IPS-18c (cell line): ENCODE measurements at regions not wholly inside any gene's neighbourhood (a gene's known extent, or its start where the extent isn't known, plus 50 kb on each side); places are given as distances from the start of the nearest gene placed in this dataset.
"Not testable (repeated sequence)": the region's sequence is repeated elsewhere in the genome, so short reads cannot be mapped to it uniquely, and the experiment has no call there.

Experiments
- H3K4me3 ChIP-seq: 2 replicates; pipeline ENCODE4 v1.7.0; 2013; ENCODE audit warnings: low read depth, mild to moderate bottlenecking, low read length, moderate library complexity; ENCODE audit not compliant: insufficient read depth
- H3K9me3 ChIP-seq: one replicate; pipeline ENCODE4 v1.6.1; 2013; ENCODE audit warnings: mild to moderate bottlenecking, low read length, moderate library complexity; ENCODE audit not compliant: control insufficient read depth, insufficient read depth

DNA sequence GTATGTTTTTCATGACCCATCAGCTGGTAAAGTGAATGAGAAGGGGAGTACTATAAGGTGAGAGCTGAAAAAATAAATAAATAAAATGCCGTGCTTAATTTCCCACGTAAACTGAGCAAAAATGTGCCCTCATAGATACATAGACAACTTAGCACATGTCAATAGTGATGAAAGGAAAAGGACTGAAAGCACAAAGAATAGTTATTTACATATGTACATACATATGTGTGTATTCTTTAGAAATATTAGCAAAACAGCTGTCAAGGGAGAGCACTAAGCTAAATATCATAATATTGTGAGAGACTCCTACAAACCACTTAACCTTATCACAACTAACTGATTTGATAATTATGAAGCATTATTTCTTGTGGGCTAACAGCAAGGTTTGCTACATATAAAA, 213.6 kb upstream of the FTMT start:
- H3K4me3 ChIP-seq, result no peak overlapping the region

DNA sequence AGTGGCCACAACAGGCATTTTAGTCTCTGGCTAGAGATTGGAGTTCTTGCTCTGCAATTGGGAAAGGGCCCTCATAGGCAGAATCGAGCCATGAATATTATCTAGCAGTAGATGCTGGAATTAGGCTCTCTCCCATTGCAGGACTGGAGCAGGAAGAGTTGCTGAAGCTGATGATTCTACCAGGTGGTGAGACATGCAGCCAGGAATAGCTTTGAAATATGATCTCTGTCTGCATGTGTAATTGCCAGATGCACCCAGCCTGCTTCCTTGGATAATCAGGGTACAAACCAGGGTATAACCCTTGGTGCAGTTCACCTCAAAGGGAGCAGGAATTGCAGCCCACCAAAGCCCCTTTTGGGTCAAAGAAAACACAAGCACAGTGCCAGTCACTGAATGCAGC, 211.4 kb upstream of the FTMT start:
- Histone ChIP-seq H3K9me3 (no peaks in the 10 kb centered on the region), H3K4me3 (no peak overlapping the region)

More for the DNA sequence above, 213.6 kb upstream of the FTMT start:
- no peaks in the 10 kb centered on the region for H3K9me3 ChIP-seq

DNA sequence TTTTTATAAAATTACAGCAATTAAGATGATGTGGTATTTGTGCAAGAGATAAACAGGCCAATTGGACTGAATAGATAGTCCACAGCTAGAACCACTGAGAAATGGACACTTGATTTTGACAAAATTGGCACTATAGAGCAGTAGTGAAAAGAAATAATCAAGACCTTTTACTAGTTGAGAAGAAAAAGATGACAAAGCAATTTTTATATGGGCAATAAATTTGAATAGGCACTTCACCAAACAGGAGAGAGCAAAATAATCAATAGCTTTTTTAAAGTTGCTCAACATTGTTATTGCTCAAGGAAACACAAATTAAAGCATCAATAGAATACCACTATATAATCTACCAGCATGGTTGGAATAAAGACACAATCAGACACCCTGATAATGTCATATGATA, 193.5 kb upstream of the FTMT start:
- Histone ChIP-seq H3K4me3 (no peak overlapping the region), H3K9me3 (no peaks in the 10 kb centered on the region)

DNA sequence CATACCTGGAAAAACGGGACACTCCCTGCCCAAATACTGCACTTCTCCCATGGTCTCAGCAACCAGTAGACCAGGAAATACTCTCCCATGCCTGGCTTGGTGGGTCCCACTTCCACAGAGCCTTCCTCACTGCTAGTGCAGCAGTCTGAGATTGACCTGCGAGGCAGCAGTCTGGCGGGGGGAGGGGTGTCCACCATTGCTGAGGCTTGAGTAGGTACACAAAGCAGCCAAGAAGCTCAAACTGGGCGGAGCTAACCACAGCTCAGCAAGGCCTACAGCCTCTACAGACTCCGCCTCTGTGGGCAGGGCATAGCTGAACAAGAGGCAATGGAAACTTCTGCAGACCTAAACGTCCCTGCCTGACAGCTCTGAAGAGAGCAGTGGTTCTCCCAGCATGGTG, 191.5 kb upstream of the FTMT start:
- Histone ChIP-seq H3K9me3 (no peaks in the 10 kb centered on the region), H3K4me3 (no peak overlapping the region)

DNA sequence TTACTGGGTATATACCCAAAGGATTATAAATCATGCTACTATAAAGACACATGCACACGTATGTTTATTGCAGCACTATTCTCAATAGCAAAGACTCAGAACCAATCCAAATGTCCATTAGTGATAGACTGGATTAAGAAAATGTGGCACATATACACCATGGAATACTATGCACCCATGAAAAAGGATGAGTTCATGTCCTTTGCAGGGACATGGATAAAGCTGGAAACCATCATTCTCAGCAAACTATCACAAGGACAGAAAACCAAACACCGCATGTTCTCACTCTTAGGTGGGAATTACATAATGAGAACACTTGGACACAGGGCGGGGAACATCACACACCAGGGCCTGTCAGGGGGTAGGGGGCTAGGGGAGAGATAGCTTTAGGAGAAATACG, 186.1 kb upstream of the FTMT start:
- H3K9me3 ChIP-seq, H3K4me3 ChIP-seq: not testable (repeated sequence)

DNA sequence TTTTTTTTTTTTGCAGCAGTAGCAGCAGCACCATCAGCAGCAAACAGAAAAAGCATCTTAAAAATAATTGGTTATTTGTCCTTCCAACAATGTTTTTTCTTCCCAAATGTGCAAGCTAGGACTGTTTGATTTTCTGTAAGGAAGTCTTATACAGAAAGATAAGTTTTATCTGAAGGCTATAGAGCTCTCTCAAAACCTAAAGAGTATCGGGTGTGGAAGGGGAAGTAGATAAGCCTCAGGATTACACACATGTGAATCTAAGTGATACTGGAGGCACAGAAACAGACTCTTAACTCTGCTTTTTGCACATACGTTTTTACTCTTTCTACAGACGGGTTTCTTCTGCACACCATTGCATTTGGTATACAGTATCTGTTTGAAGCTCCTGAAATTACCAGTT, 184.4 kb upstream of the FTMT start:
- Histone ChIP-seq H3K4me3 (no peak overlapping the region), H3K9me3 (no peaks in the 10 kb centered on the region)

DNA sequence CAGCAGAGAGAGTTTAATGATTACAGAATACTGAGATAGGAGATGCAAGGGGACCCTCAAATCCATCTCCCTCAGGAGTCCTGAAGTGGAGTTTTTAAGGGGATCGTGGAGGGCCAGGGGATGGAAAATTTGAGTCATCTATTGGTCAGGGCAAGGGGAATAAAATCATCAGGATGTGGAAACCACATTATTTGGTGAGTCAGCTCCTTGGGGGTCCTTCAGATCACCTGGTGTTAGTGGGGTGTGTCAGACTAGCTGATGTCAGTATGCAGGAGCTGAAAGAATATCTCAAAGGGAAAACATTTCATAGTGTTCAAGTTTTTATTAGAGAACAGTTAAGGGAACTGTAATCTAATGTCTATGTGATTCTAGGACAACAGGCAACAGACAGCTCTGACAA, 183.0 kb upstream of the FTMT start:
- H3K4me3 ChIP-seq, result no peak overlapping the region
- no peaks in the 10 kb centered on the region for H3K9me3 ChIP-seq

DNA sequence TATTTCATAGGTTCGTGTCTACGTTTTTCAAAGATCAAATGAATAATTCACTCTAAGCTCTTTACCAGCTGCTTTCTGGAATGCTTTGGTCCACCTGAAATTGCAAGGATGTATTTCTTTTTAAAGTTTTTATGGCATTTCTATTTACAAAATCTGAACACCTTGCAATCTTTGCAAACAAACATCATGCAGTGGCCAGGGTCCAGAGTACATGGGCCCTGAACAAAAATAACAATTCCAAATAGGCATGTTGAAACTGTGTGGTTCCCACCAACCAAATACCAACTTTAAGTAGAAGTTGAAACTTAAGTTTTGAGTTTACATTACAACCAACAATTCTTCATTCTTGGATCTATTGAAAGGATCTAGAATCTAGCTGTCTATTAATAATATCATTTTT, 180.1 kb upstream of the FTMT start:
- no peak overlapping the region for H3K4me3 ChIP-seq
- H3K9me3 ChIP-seq, result no peaks in the 10 kb centered on the region

DNA sequence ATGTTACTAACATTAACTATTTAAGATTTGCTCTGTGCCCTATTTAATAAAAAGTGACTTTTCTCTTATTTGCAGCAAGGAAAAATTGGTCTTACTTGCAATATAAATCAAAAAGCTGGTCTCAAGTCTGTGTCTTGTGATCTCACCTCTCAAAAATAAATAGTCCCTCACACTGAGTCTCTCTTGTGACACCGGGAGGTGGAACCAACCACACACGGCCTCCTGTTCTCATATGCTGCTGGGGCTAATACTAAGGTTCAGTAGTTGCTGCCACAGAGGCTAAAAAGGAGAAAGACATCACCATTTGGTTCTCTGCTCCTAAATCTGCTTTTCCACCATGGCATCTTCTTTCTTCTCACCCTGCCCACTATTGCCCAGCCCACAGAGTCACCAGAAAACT, 175.8 kb upstream of the FTMT start:
- Histone ChIP-seq H3K4me3 (no peak overlapping the region), H3K9me3 (no peaks in the 10 kb centered on the region)

DNA sequence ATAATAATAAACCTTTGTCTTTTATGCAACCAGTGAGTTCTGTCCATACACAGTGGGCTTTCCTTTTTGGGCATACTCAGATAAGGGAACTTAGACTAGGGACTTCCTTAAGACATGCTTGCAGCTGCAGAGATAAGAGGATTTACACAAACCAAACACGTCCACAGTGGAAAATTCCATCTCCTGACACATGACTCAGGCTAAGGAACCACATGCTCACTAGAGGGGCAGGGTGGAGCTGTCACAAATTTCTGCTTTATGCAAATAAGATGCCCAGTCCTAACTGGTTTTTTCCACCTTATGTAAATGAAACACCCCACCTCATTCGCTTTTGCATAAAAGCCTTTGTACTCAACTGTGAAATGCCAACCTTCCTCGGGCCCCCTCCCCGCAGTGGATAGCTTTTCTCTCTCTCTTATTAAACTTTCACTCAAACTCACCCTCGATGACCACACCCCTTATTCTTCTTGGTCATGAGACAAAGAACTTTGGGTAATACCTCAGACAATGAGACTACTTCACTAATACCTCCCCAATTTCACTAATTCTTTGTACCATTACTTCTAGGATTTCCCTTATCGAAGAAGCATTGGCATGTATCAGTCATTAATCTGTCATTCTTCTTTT, 170.3 kb upstream of the FTMT start:
- Histone ChIP-seq H3K9me3 (no peaks in the 10 kb centered on the region), H3K4me3 (no peak overlapping the region)

DNA sequence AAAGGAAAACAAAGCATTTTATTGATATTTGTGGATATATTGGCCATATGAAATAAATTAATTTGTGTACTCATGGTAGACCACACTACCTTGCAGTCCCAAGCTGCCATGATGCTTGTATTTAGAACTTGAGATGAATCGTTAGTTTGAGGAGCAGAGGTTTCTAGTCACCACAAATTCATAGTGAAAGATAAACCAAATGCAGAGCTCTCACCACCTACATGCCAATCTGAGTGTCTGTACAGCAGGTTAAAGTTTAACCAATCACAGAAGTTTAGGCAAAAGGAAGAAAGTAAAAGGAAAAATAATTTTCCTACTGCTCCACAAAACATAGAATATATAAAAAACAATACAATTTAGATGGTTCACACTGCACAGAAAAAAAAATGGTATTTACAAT, 163.6 kb upstream of the FTMT start:
- Histone ChIP-seq H3K9me3 (no peaks in the 10 kb centered on the region), H3K4me3 (no peak overlapping the region)

DNA sequence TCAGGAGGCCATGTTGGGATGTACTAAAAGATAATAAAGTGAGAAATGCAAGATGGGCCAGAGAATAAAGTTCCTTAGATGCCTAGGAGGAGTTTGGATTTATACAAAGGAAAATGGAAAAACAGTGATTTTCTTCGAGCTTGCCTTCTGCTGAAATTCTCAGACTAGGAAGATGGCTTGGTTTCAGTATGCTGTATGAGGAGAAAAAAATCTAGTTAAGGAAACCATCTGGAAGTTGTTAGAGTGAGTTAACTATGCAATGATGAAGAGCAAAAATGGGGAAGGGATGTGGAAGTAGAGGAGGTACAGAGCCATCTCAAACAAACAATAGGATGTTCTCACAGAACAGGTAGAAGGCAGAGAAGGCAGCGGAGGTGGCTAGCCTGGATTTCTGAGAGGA, 162.9 kb upstream of the FTMT start:
- H3K4me3 ChIP-seq, result no peak overlapping the region

DNA sequence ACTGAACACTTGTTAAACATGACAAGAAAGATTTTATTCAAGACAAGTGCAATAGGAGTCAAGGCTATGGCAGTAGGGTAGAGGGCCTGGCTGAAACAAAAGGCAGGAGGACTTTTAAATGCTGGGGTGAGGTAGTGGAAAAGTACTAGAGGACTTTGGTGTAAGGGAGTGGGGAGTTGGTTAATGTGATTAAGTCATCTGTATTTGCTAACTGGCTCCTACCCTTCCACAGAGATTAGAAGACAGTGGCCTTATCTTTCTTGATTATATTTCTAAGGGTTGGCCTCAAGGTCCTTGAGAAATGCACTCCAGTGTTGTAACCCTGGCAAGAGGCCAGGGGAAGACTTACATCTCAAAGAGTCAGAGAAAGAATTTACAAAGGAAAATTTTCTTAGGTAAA, 160.2 kb upstream of the FTMT start:
- H3K9me3 ChIP-seq, result no peaks in the 10 kb centered on the region
- H3K4me3 ChIP-seq, result no peak overlapping the region

More for the DNA sequence above, 162.9 kb upstream of the FTMT start:
- H3K9me3 ChIP-seq, result no peaks in the 10 kb centered on the region

DNA sequence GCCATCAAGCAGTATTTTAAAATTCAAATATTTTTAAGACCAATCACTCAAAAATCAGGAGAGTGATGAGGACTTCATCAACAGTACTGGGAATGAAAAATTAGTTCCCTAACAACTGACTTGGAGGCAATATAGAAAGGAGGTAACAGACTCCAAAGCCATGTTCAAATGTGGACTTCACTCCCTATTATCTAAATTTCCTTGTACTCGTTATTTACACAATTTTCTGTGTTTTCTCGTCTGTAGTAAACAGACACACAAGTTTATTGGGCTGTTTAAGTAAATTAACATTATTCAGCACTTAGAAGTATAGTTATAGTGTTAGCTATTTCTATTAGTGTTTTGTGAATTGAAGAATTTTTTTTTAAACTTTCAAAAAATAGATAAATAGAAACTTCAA, 159.5 kb upstream of the FTMT start:
- Histone ChIP-seq H3K9me3 (no peaks in the 10 kb centered on the region), H3K4me3 (no peak overlapping the region)

DNA sequence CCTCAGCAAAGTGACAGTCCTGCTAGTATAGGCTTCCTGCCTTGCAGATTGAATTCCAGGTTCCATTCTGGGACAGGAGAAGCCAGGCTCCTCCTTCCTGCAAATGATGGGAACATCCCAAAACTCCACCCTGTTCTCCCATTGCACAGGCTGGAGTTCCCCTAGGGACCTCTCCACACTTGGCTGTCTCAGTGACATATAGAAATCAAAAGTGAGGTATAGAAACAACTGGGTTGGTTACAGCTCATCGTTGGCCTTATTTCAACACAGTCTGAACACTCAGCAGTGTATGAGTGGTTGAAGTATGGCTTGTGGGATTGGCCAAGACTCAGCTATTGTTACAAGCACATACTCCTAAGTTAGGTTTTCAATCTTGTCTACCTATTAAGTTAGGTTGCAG, 157.8 kb upstream of the FTMT start:
- no peak overlapping the region for H3K4me3 ChIP-seq
- H3K9me3 ChIP-seq, result no peaks in the 10 kb centered on the region

DNA sequence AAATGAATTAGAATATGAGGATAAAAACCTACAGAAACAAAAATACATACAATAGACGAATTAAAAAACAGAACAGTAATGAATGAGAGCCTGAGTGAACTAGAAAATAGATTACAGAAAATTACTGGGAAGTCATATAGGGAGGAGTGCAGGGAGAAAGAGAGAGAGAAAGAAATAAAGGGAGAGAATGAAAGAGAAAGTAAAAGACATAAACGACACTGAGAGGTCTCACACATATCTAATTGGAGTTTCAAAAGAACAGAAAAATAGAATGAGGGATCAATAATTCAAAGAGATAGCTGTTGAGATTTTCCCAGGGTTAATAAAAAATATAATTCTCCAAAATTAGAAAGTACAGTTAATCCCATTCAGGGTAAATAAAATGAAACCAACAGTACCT, 156.4 kb upstream of the FTMT start:
- Histone ChIP-seq H3K9me3 (no peaks in the 10 kb centered on the region), H3K4me3 (no peak overlapping the region)

DNA sequence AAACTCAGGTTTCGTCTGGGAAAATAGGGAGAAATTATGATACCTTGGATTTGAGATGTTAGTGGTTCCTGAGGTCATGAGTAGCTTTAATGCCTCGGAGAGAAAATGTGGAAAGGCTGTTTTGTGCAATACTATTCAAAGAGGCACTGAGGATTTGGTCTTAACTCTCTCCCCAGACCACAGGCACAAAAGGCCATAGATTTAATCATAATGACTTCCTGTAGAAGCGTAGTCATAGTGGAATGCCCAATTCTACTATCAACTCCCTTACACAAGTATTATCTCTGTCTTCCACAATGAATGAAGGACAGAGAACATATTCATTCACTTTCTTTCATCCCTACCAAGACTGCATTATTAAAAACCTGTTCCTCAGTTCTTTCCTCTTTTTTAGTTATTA, 153.0 kb upstream of the FTMT start:
- Histone ChIP-seq H3K4me3 (no peak overlapping the region), H3K9me3 (no peaks in the 10 kb centered on the region)

DNA sequence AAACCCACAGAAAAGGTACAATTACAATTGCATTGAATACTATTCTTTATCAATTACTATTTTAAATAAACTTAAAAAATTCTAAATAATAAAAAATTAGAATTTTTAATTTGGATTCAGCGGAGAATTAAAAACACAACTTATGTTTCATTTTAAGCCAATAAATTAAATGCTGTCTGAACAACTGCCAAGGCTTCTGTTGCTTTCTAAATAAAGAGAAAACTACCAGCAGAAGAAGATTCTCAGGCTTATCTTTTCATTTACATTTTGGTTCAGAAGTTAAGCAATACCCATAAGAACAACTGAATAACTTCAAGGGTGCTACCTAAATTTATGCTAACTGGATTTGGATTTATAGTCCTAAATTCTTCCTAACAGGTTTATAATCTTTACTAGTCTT, 150.0 kb upstream of the FTMT start:
- Histone ChIP-seq H3K4me3 (no peak overlapping the region), H3K9me3 (no peaks in the 10 kb centered on the region)

DNA sequence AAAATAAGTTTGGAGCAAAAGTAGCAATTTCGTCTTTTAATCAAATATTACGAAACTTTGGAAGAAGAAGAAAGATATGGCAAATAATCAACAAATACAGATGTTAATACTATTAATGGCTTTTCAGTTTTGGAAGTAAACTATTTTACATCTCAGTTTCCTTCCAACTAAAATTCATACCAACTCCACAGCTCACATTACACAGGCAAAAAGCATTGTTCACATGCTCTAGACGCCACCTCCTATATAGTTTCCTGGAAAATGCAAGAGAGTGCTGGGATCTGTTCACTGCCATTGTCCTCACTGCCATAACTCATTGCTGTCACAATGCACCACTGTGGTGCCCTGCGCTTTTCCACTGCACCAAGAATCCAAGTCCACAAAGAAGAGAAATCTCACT, 149.0 kb upstream of the FTMT start:
- H3K9me3 ChIP-seq, result no peaks in the 10 kb centered on the region
- no peak overlapping the region for H3K4me3 ChIP-seq
